Skeletal muscle satellite cell (primary cell): ENCODE measurements at regions not wholly inside any gene's neighbourhood (a gene's known extent, or its start where the extent isn't known, plus 50 kb on each side); places are given as distances from the start of the nearest gene placed in this dataset.

ENCODE experiments used
- H3K27me3 ChIP-seq: 2 replicates; pipeline ENCODE4 v1.7.0; 2013; ENCODE audit warnings: low read length; ENCODE audit not compliant: control insufficient read depth, insufficient read depth
- H3K36me3 ChIP-seq: 2 replicates; pipeline ENCODE4 v1.7.0; 2013; ENCODE audit warnings: mild to moderate bottlenecking, control low read depth, low read length; ENCODE audit not compliant: insufficient read depth
- H3K4me1 ChIP-seq: 2 replicates; pipeline ENCODE4 v1.7.0; 2013; ENCODE audit warnings: low read length; ENCODE audit not compliant: control insufficient read depth, insufficient read depth
- H3K4me2 ChIP-seq: 2 replicates; pipeline ENCODE4 v1.7.0; 2013; ENCODE audit warnings: mild to moderate bottlenecking, low read length
- H3K4me3 ChIP-seq: 2 replicates; pipeline ENCODE4 v1.7.0; 2013; ENCODE audit warnings: low read length
- H3K9ac ChIP-seq: 2 replicates; pipeline ENCODE4 v1.7.0; 2013; ENCODE audit warnings: mild to moderate bottlenecking, low read depth, low read length, moderate library complexity
- H3K9me3 ChIP-seq: replicated peaks from 2 replicates; pipeline ENCODE4 v1.7.0; 2013; ENCODE audit warnings: mild to moderate bottlenecking, control low read depth, low read length

DNA sequence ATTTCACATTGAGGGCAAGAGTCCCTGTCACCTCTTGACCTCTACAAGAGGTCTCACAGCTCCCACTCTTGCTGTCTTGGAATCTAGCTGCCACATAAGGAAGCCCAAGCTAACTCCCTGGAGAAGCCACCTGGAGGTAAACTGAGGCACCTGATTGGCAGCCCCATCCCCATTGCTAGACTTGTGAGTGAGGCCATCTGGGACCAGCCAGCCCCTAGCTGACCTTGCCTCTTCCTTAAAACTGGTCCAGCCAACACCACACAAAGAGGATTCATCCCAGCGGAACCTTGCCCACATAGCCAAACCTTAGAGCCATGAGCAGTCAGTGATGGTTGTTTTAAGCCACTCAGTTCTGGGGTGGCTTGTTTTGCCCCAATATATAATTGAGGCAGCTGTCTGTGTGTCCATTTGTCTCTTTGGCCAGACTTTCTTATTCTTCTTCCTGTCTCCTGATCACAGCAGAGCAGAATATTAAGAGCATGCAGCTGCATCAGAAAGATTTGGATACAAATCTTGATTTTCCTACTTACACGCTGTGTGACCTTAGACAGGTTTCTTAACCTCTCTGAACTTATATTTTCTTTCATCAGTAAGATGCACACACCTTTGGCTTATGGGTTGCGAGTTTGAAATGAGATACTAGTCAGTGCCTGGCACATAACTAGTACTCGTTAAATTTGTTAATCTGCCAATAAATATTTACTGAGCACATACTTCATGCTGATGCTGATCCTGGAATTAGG, 74.3 kb upstream of the TP53I11 start:
- H3K27me3 ChIP-seq: peaks cover 71% of the 10 kb centered on the region
- H3K4me1 ChIP-seq: peaks cover 6% of the 10 kb centered on the region
- no peaks in the 10 kb centered on the region for H3K36me3 ChIP-seq
- no peak overlapping the region for H3K4me2 ChIP-seq
- H3K4me3 ChIP-seq: no peak overlapping the region
- no peaks in the 10 kb centered on the region for H3K9me3 ChIP-seq
- no peak overlapping the region for H3K9ac ChIP-seq

DNA sequence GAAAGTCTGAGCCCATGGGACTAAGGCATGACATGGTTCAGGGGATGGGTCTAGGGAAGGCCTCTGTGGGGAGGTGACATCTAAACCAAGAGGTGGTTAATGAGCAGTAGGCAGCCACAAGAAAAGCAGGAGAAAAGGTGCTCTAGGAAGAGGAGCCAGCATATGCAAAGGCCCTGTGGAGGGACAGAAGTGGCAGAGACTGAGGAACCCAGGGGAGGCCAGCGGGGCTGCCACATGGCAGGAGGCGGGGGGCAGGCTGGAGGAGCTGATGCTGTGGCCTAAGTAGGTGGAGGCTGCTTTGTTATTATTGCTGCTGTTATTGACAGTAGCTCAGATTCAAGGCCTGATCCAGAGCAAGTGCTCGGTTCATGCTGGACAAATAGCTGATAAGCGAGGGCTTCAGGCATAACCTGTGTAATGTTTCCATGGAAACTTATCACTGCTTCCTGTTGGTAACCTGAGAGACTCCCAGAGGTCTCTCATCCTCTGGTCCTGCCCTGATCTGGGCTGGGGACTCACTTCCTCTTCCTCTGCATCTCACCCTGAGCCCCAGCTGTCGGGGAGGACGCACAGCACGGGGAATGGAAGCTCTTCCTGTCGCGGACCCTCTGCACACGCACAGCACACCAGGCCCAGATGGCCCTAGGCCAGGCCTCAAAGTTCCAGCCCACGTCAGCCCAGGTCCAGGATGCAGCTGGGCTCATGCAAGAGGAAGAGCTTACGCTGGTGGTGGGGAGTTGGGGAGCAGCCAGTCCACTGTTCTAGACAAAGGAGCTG, 75.2 kb upstream of the TP53I11 start:
- H3K9ac ChIP-seq: no peak overlapping the region
- H3K4me2 ChIP-seq: no peak overlapping the region
- peaks cover 68% of the 10 kb centered on the region for H3K27me3 ChIP-seq
- H3K9me3 ChIP-seq: no peaks in the 10 kb centered on the region
- H3K4me3 ChIP-seq: no peak overlapping the region
- peaks cover 6% of the 10 kb centered on the region for H3K4me1 ChIP-seq
- no peaks in the 10 kb centered on the region for H3K36me3 ChIP-seq

DNA sequence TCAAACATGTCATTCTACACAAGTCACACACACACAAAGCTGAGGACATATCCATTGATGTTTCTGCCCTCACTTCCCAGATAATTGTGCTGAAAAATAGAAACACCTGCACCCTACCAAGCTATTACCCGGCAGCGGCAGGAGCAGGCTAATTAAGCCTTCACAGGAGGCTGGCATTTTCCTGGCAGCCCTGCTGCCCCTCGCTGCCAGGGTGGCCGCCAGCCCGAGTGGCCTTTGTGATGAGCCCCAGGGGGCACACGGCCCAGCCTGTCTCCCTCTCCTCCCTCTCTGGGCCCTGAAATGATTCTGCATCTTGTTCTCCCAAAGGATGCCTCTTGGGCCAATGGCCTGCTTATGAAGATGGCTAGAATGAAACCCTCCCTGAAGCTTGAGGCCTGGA, 76.2 kb upstream of the TP53I11 start:
- H3K27me3 ChIP-seq: peaks cover 65% of the 10 kb centered on the region
- no peaks in the 10 kb centered on the region for H3K36me3 ChIP-seq
- no peak overlapping the region for H3K9ac ChIP-seq
- H3K4me1 ChIP-seq: peaks cover 6% of the 10 kb centered on the region
- H3K4me2 ChIP-seq: no peak overlapping the region
- no peaks in the 10 kb centered on the region for H3K9me3 ChIP-seq
- H3K4me3 ChIP-seq: no peak overlapping the region

DNA sequence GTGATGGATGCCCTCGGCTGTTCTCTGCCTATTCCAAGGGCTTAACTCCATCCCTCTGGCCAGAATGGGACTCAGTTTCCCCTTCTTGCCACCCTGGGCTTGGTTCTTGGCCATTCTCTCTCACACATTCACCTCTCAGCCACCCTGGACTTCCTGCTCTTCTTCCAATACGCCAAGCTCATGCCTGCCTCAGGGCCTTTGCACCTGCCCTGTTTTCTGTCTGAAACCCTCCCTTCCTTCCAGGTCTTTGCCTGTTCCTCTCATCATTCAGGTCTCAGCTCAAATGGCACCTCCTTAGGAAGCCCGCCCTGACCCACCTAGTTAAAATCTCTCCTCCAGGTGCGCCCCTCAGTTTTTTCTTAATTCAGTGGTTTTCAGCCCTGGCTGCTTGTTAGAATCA, 76.6 kb upstream of the TP53I11 start:
- Histone ChIP-seq H3K9ac (no peak overlapping the region), H3K36me3 (no peaks in the 10 kb centered on the region), H3K9me3 (no peaks in the 10 kb centered on the region), H3K27me3 (peaks cover 63% of the 10 kb centered on the region), H3K4me1 (peaks cover 1% of the 10 kb centered on the region), H3K4me3 (no peak overlapping the region), H3K4me2 (no peak overlapping the region)

- no peaks in the 10 kb centered on the region for H3K36me3 ChIP-seq
- no peak overlapping the region for H3K9ac ChIP-seq
- H3K4me1 ChIP-seq: no peaks in the 10 kb centered on the region
- no peak overlapping the region for H3K4me3 ChIP-seq
- no peak overlapping the region for H3K4me2 ChIP-seq
- H3K9me3 ChIP-seq: no peaks in the 10 kb centered on the region
- peaks cover 65% of the 10 kb centered on the region for H3K27me3 ChIP-seq
Observed at GRCh38 chr11:45028911-45029682, 78.4 kb upstream of the TP53I11 start.

DNA sequence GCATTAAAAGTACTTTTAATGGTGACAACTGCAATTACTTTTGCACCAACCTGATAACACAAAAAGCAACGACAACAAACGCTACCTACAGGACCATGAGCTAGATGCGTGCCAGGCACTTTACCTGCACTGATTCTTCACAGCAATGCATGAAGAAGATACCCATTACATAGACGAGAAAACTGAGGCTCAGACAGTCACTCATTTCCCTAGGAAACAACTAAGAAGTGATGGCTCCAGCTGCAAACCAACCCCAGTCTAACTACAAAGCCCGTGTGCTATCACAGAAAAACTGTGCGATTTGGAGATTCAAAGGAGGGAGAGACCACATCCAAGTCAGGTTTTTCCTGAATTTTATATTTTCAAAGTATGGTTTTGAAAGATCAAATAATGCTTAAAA, 80.1 kb upstream of the TP53I11 start:
- H3K36me3 ChIP-seq: no peaks in the 10 kb centered on the region
- H3K27me3 ChIP-seq: peaks cover 71% of the 10 kb centered on the region
- H3K4me3 ChIP-seq: no peak overlapping the region
- no peaks in the 10 kb centered on the region for H3K4me1 ChIP-seq
- no peak overlapping the region for H3K9ac ChIP-seq
- H3K9me3 ChIP-seq: no peaks in the 10 kb centered on the region
- H3K4me2 ChIP-seq: no peak overlapping the region

- Histone ChIP-seq H3K27me3 (peaks cover 66% of the 10 kb centered on the region), H3K9me3 (no peaks in the 10 kb centered on the region), H3K4me2 (no peak overlapping the region), H3K9ac (no peak overlapping the region), H3K36me3 (no peaks in the 10 kb centered on the region), H3K4me1 (no peaks in the 10 kb centered on the region), H3K4me3 (no peak overlapping the region)
Observed at GRCh38 chr11:45031912-45032519, 81.3 kb upstream of the TP53I11 start.

DNA sequence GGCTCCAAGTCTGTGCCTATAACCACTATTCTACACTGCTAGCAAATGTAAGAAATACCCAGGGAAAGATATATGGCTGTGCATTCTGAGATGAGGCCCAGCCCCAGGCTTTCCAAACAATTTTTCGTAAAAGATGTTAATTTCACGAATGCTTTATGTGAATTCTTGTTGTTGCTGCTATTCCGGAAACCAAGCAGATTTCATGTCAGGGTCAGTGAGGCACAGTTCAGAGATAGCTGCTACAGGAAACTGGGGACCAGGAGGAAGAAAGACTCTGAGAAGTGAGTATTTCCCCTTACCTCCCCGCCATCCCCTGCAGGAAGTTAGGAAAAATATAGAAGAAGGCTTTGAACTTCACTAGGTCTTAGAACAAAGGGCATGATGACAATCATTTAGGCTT, 84.7 kb upstream of the TP53I11 start:
- no peak overlapping the region for H3K4me3 ChIP-seq
- no peak overlapping the region for H3K9ac ChIP-seq
- H3K4me2 ChIP-seq: no peak overlapping the region
- H3K4me1 ChIP-seq: no peaks in the 10 kb centered on the region
- H3K9me3 ChIP-seq: peaks cover 5% of the 10 kb centered on the region
- peaks cover 56% of the 10 kb centered on the region for H3K27me3 ChIP-seq
- H3K36me3 ChIP-seq: no peaks in the 10 kb centered on the region

DNA sequence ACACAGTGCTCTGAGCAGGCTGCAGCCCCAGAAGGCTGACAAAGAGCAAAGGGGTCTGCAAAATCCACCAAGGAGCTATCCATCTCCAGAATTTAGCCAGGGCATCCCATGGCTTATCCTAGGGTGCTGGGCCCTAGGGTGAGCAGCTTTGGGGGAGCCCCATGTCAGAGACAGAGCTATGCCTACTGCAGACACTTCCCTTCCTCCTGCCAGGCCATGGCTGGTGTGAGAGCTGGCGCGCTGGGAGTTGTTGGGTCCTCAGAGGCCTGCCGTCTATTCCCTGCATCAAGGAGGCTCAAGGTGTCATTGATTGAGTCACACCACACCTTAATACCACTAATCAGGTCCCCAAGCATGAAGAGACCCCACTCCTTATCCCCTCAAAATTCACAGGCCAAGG, 85.3 kb upstream of the TP53I11 start:
- Histone ChIP-seq H3K4me2 (no peak overlapping the region), H3K9me3 (peaks cover 5% of the 10 kb centered on the region), H3K9ac (no peak overlapping the region), H3K27me3 (peaks cover 58% of the 10 kb centered on the region), H3K4me3 (no peak overlapping the region), H3K36me3 (no peaks in the 10 kb centered on the region), H3K4me1 (no peaks in the 10 kb centered on the region)

- Histone ChIP-seq H3K27me3 (peaks cover 57% of the 10 kb centered on the region), H3K4me1 (no peaks in the 10 kb centered on the region), H3K9ac (no peak overlapping the region), H3K36me3 (no peaks in the 10 kb centered on the region), H3K9me3 (peaks cover 5% of the 10 kb centered on the region), H3K4me3 (no peak overlapping the region), H3K4me2 (no peak overlapping the region)
Observed at GRCh38 chr11:45036733-45037132, 86.0 kb upstream of the TP53I11 start.

GRCh38 chr11:45037434-45038005, 86.8 kb upstream of the TP53I11 start:
- Histone ChIP-seq H3K9ac (no peak overlapping the region), H3K36me3 (no peaks in the 10 kb centered on the region), H3K4me2 (no peak overlapping the region), H3K9me3 (peaks cover 5% of the 10 kb centered on the region), H3K27me3 (peaks cover 58% of the 10 kb centered on the region), H3K4me1 (no peaks in the 10 kb centered on the region), H3K4me3 (no peak overlapping the region)
